HEK293T (cell line): ENCODE measurements at regions not wholly inside any gene's neighbourhood (a gene's known extent, or its start where the extent isn't known, plus 50 kb on each side); places are given as distances from the start of the nearest gene placed in this dataset.

Experiments
- BHLHE40 ChIP-seq: fragments of 450-650 bp; IDR thresholded peaks from 2 replicates; pipeline ENCODE4 v1.6.1; 2016; ENCODE audit warnings: mild to moderate bottlenecking, moderate library complexity, borderline replicate concordance
- ELF4 ChIP-seq: fragments of 450-650 bp; IDR thresholded peaks from 2 replicates; pipeline ENCODE4 v1.6.1; 2017; ENCODE audit warnings: antibody characterized with exemption
- FOXM1 ChIP-seq: fragments of 450-650 bp; IDR thresholded peaks from 2 replicates; pipeline ENCODE4 v1.6.1; 2017; ENCODE audit warnings: mild to moderate bottlenecking, borderline replicate concordance
- TARDBP ChIP-seq: fragments of 450-650 bp; IDR thresholded peaks from 2 replicates; pipeline ENCODE4 v1.6.1; 2016
- ZNF384 ChIP-seq: fragments of 450-650 bp; IDR thresholded peaks from 2 replicates; pipeline ENCODE4 v1.6.1; 2016

- TF ChIP-seq TARDBP: no peak
- TF ChIP-seq FOXM1: no peak
- TF ChIP-seq ELF4: no peak
- no peak for TF ChIP-seq ZNF384
- TF ChIP-seq BHLHE40: no peak
Measured at GRCh38 chr20:9920866-9921265, 82.0 kb upstream of the PAK5 start.
